GM18499 (cell line): ENCODE measurements at regions not wholly inside any gene's neighbourhood (a gene's known extent, or its start where the extent isn't known, plus 50 kb on each side); places are given as distances from the start of the nearest gene placed in this dataset.

ENCODE experiments used
- ATAC-seq: cut with Tn5 transposase; IDR thresholded peaks from one replicate; pipeline ENCODE4 v1.9.1; 2021; ENCODE audit warnings: moderate number of reproducible peaks; ENCODE audit not compliant: insufficient read depth, unreplicated experiment

DNA sequence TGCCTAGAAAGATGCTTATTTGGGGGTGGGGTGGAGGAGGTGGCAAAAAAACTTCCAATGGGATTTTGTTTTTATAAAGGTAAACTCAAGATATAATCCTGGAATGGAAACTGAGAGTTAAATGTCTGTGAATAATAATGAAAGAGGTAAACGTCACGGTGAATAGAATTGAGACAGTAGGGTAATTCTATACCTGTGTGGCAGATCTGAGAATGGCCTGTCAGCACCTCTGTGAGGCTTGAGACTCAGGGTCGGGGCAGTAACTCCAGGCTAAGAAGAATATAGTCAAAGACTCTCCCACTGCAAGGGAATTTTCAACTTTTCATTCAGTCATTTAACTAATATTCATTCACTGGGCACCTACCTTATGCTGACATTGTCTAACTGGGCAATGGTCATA lies 581.2 kb upstream of the ZNF608 start:
- ATAC-seq: no peak

DNA sequence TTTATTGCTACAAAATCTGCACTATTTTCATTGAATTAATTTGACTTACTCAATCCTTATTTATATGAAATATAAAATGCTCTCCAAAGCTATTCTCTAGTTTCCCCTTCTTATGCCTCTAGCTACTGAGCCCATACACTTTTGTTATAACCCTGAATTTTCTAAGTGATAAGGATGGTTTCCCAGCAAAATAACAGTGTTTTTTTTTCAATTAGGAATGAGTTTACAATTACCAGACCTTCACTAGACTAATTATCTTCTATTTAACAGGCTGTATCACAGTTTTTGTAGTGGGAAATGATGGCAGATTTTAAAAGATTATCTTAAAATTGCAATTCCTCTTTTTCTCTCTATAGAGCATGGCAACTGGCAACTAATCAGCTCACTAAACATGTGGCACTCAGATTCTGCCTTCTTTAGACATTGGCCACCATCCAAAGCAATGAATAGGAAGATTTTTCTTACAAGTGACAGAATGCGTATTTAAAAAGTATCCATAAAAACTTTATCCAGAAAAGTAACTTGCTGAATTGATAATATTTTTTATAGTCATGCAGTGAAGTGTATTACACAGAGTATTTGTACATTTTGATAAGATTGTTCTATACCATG lies 585.7 kb upstream of the ZNF608 start:
- no peak for ATAC-seq

DNA sequence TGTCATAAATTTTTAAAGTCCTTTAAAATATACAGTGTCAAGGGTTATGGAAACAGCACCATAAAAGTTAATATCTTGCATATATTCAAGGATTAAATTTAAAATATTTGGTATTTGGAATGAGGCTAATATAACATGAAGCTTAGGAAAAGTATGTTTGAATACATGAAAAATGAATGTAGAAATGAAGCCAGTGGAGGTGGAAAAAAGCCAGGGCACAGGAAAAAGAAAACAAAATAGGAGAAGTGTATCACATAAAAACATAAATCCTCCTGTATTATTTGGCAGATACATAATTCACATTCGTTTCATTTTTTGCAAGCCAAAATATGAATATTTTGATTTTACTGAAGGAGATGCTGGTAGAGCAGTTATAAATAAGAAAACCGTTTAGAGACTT lies 587.0 kb upstream of the ZNF608 start:
- ATAC-seq: no peak

GRCh38 chr5:125336401-125336800 lies 590.0 kb upstream of the ZNF608 start:
- ATAC-seq: no peak

- ATAC-seq: no peak
Measured at GRCh38 chr5:125337294-125337693, 590.9 kb upstream of the ZNF608 start.

DNA sequence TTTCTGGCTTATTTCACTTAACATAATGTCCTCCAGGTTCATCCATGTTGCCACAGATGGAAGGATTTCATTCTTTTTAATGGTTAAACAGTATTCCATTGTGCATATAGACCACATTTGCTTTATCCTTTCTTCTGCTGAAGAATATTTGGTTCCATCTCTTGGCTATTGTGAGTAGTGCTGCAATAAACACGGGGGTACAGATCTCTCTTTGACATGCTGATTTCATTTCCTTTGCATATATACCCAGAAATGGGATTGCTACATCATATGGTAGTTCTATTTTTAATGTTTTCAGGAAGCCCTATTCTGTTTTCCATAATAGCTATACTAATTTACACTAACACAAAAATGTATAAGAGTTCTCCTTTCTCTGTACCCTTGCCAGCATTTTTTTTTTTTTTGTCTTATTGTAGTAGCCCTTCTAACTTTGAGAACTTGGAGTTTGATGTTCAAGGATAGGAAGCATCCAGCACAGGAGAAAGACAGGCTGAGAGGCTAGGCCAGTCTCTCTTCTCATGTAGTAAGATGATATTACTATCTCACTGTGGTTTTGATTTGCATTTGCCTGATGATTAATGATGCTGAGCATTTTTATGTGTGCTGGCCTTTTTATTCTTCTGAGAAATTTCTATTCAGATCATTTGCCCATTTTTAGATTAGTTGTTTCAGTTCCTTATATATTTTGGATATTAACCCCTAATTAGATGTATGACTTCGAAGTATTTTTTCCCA lies 592.2 kb upstream of the ZNF608 start:
- ATAC-seq: no peak

GRCh38 chr5:125341436-125341835 lies 595.0 kb upstream of the ZNF608 start:
- no peak for ATAC-seq

DNA sequence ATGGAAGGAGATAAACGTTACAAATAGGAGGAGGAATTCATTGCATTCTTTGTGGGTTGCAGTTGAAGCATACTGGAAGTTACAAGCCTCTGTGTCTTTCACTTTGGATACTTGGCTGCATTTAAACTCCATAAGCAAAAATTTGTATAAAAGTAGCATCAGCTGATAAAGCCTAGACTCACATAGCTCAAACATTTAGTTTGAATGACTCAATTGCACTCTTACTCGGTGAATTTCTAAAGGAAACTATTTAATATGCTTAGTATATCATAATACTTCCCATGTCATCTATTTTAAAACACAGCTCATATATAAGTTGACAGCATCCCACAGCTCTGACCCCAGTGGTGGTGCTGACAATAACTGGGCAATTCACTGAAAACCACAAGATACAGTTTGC lies 596.6 kb upstream of the ZNF608 start:
- no peak for ATAC-seq

- ATAC-seq: no peak
Measured at GRCh38 chr5:125346316-125346715, 599.9 kb upstream of the ZNF608 start.

GRCh38 chr5:125348221-125348692 lies 601.8 kb upstream of the ZNF608 start:
- no peak for ATAC-seq

GRCh38 chr5:125348936-125349831 lies 602.7 kb upstream of the ZNF608 start:
- ATAC-seq: no peak

- ATAC-seq: no peak
Measured at GRCh38 chr5:125357660-125358059, 611.2 kb upstream of the ZNF608 start.

- ATAC-seq: no peak
Measured at GRCh38 chr5:125365747-125366146, 619.3 kb upstream of the ZNF608 start.

DNA sequence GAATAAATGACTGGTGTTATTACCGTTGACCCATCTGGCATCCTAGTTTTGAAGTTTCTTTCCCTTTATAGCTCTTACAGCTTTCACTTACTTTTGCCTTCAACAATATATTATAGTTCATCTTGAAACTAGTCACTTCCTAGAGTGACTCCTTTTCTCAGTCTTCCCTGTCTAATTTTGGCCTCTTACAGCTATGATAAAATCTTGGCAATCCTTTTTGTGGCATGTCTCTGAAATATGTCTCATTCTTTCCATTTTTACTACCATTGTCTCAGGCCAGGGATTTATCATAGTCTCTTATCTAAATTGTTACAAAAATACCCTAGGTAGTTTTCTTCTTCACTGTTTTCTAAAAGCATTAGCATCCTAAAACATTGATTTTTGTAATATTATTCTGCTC lies 621.3 kb upstream of the ZNF608 start:
- ATAC-seq: no peak

GRCh38 chr5:125370461-125371205 lies 624.2 kb upstream of the ZNF608 start:
- no peak for ATAC-seq

DNA sequence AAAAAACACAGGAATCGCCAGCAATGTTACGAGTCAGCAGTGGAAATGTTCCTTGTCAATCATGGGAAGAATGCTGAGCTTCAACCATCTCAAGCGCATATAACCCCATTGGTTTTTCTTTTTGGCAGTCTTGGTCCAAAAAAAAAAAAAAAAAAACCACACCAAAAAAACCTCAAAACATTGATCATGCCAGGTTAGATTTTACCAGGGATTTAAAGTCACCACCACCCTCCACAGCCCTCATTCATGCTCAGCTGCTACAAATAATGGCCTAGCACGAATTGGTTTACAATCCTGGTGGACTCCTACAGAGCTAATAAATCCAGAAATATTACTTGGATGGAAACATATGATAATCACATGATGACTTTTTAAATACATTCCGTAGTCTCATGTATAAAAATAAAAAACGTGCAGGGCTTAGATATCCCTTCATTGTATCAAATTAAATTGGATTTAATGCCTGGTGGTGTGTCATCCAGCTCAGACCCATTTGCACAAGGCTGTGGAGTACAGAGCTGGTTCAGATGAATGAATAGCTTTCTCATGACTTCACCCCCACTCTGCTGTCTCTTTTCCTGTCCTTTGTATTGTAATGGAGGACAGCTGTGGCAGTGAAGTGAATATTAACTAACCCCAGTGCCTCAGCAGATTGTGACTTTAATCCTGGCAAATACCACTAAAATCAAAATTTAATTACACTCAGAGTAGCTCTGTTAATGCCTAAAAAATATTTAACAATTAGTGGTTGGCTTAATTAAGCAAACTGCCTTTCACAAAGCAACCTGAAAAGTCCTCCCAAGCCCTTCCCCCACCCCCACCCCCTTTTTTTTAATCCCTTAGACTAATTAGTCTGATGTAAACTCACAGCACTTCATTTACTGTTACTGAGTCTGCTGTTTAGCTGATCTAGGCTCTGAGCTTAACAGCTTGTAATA lies 626.5 kb upstream of the ZNF608 start:
- ATAC-seq: no peak

GRCh38 chr5:125375143-125375542 lies 628.7 kb upstream of the ZNF608 start:
- ATAC-seq: peak; percentile 60

DNA sequence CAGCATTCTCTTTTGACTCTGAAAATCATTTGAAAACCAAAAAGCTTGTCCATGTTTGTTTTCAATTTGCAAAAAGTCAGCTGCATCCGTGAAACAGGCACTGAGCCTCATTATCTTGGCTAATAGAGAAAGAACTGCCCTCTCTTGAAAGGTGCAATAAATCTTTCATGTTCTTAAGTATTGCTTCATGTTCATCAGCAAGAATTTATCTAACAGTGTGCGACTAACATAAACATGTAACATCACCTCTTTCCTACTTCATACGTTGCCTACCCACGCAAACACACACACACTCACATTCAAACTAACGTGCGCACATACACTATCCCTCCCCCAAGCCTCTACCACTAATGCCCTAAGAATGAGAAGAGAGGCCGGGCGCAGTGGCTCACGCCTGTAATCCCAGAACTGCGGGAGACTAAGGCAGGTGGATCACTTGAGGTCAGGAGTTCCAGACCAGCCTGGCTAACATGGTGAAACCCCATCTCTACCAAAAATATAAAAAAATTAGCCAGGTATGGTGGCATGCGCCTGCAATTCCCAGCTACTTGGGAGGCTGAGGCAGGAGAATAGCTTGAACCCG lies 629.7 kb upstream of the ZNF608 start:
- ATAC-seq: no peak

DNA sequence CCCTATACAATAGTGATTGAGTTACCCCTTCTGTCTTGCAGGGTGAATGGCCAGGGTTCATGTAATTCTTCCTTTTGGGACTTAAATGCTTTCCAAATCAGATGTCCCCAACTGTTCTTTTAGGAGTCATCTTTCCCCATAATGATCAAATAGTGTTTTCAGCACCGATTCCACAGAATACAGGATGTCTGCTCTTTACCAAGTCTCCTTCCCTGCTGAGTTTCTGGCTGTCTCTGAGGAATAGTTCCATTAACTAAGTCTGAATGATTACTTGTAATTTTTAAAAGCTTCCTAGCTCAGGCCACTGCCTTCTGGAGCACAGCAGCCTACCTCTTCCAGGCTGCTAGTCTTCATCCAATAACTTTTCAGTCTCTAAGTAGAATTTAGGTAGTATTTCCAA lies 630.7 kb upstream of the ZNF608 start:
- no peak for ATAC-seq
